Pancreas (tissue), 10 donors: ENCODE measurements at regions not wholly inside any gene's neighbourhood (a gene's known extent, or its start where the extent isn't known, plus 50 kb on each side); places are given as distances from the start of the nearest gene placed in this dataset.

Experiments
- ATAC-seq, 4 donors: fragments of 200-7000 bp; cut with Tn5 transposase; one replicate each; pipeline versions ENCODE4 v1.8.0 to v1.9.1; 2020; ENCODE audit warnings: mild to moderate bottlenecking in 4 of 4, moderate library complexity in 4 of 4
- DNase-seq, 6 donors: peaks; one replicate each; pipeline ENCODE4 v3.0.0-alpha.2; 2020
- FAIRE-seq: peaks from 2 replicates; lab custom pipeline; 2012; peaks lifted over from hg19 to GRCh38; lab: Jason Lieb, UNC
- H3K27ac ChIP-seq, 4 donors: fragments of 200-600 bp; sonication (generic); 1 replicate in 3 of 4; 2 replicates in 1 of 4; pipeline versions ENCODE4 v1.5.0 to v1.8.0; 2020
- H3K27me3 ChIP-seq, 4 donors: fragments of 200-600 bp; one replicate each; pipeline ENCODE4 v1.8.0; 2021
- H3K36me3 ChIP-seq, 3 donors: fragments of 200-600 bp; sonication (generic) in 1 of 3; one replicate each; pipeline versions ENCODE4 v1.5.0 to v1.8.0; 2020 to 2021
- H3K4me1 ChIP-seq, 3 donors: fragments of 200-600 bp; one replicate each; pipeline ENCODE4 v1.8.0; 2021
- H3K4me3 ChIP-seq, 4 donors: fragments of 200-600 bp; sonication (generic) in 2 of 4; one replicate each; pipeline versions ENCODE4 v1.5.0 to v1.8.0; 2020 to 2021
- H3K9me3 ChIP-seq, 4 donors: fragments of 200-600 bp; one replicate each; pipeline ENCODE4 v1.8.0; 2021
- CTCF ChIP-seq, 4 donors: fragments of 200-600 bp; sonication (generic) in 3 of 4; IDR thresholded peaks; one replicate each; pipeline versions ENCODE4 v1.5.0 to v1.8.0; 2021; ENCODE audit warnings: antibody characterized with exemption in 4 of 4
- WGBS, 2 donors: extraction: QIAGEN DNeasy Blood & Tissue Kit; methylation state at CpG; one replicate each; pipeline ENCODE4 v1.1.7; 2013; 5-methylcytosine and 5-hydroxymethylcytosine counted together
- intact Hi-C, 3 donors: fragments of 100-400 bp; cut with DNase I; formaldehyde crosslinking; loops; one replicate each; pipeline versions ENCODE4 v1.11.1 to v1.14.2; 2022
- donor health status: healthy with polysubstance abuse.
- donor health status: DM: no; HTN: no; CAD: no; lungs with moderate emphysema.
- donor health status: DM: no; HTN: no; CAD: no.
- donor health status: control.
- donor health status: control.
- donor health status: Bipolar disorder and iron deficiency.
- donor health status: DM: yes; HTN: yes; CAD: no.
- donor health status: DM: no; HTN: no; CAD: no.
- donor health status: DM: no; HTN: no; CAD: no.
- donor health status: DM: yes; HTN: yes; CAD: no.

GRCh38 chr5:67316695-67317094 lies 120.1 kb upstream of the CD180 start:
- Histone ChIP-seq H3K27ac (no peak overlapping the region), H3K9me3 (no peaks in the 10 kb centered on the region), H3K36me3 (no peaks in the 10 kb centered on the region), H3K27me3 (no peaks in the 10 kb centered on the region), H3K4me3 (no peak overlapping the region), H3K4me1 (no peaks in the 10 kb centered on the region)
- ATAC-seq (no peak), DNase-seq (no peak), FAIRE-seq (no peak)
- intact Hi-C loops, result no loop called here
- 98 to 100% methylated on average over 1 of the region's 1 CpG for WGBS, 2 donors
- no peak for TF ChIP-seq CTCF (IDR thresholded peaks at IDR 0.05)

DNA sequence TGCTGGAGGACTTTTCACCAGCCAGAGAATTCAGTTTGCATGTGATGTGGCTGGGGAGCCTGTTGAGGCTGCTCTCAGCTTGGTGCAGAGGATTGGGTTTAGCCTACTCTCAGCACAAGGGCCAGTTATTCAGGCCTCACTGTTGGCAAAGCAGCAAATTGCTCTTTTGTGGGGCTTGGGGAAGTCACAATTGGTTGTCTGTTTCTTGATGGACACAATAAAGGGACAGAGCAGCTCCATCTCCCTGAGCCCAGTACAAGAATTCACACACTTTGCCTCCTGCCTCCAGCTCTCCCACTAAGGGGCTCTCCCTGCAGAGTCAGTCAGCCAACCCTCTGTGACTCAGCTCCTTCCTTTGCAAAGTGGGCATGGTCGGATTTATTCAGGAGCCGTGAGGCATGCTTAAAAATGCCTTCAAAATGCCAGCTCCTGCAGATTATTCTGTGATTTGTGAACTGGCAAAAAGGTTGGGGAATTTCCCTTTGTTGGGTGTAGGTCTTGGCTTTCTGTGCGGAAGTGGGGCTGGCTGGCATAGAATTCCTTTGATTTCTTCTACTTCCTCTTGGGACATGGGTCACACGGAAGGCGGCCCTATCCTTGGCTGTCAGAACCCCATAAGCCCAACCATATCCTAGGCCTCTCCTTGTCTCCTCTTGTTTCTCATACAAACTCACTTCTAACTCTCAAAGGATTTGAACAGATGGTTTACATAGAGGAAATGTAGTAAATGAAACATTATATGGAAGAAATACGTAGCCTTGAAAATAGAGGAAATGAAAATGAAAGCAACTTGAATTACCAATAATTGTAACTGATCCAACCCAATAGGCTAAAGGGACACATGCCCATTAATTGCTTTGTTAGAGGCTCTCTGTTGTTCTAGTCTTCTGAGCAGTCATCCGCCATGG lies 118.7 kb upstream of the CD180 start:
- Histone ChIP-seq H3K27me3 (no peaks in the 10 kb centered on the region), H3K4me3 (no peak overlapping the region), H3K27ac (no peak overlapping the region), H3K4me1 (no peaks in the 10 kb centered on the region), H3K9me3 (no peaks in the 10 kb centered on the region), H3K36me3 (no peaks in the 10 kb centered on the region)
- TF ChIP-seq CTCF (IDR thresholded peaks at IDR 0.05), result no peak
- intact Hi-C loops, result no loop called here
- FAIRE-seq, result no peak
- no peak for DNase-seq
- WGBS, 2 donors, result 75 to 77% methylated on average over 7 of the region's 7 CpGs
- peak in 3 of 4 donors; percentile 44 to 54 (median 48) for ATAC-seq

DNA sequence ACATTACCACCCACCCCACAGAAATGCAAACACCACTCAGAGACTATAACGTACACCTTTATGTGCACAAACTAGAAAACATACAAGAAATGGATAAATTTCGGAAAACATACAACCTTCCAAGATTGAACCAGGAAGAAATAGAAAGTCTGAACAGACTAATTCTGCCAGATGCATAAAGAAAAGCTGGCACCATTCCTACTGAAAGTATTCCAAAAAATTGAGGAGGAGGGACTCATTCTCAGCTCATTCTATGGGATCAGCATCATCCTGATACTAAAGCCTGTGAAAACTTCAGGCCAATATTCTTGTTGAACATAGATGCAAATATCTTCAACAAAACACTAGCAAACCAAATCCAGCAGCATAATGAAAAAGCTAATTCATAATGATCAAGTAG lies 115.1 kb upstream of the CD180 start:
- Histone ChIP-seq H3K27me3 (no peaks in the 10 kb centered on the region), H3K9me3 (no peaks in the 10 kb centered on the region), H3K36me3 (no peaks in the 10 kb centered on the region), H3K4me1 (no peaks in the 10 kb centered on the region), H3K4me3 (no peak overlapping the region), H3K27ac (no peak overlapping the region)
- no peak for TF ChIP-seq CTCF (IDR thresholded peaks at IDR 0.05)
- intact Hi-C loops, result no loop called here
- FAIRE-seq (no peak), ATAC-seq (no peak), DNase-seq (no peak)
- 82 to 95% methylated on average over 2 of the region's 2 CpGs for WGBS, 2 donors

- Histone ChIP-seq H3K4me1 (no peaks in the 10 kb centered on the region), H3K27me3 (no peaks in the 10 kb centered on the region), H3K9me3 (no peaks in the 10 kb centered on the region), H3K36me3 (no peaks in the 10 kb centered on the region), H3K27ac (no peak overlapping the region), H3K4me3 (no peak overlapping the region)
- no peak for TF ChIP-seq CTCF (IDR thresholded peaks at IDR 0.05)
- DNase-seq, result no peak
- ATAC-seq, result no peak
- no peak for FAIRE-seq
- WGBS, 2 donors, result 62 to 72% methylated on average over 2 of the region's 2 CpGs
- intact Hi-C loops, result no loop called here
Measured at GRCh38 chr5:67311208-67311607, 114.6 kb upstream of the CD180 start.

- no peak overlapping the region for H3K27ac ChIP-seq
- no peak for ATAC-seq
- no peaks in the 10 kb centered on the region for H3K36me3 ChIP-seq
- 71 to 94% methylated on average over 2 of the region's 2 CpGs for WGBS, 2 donors
- H3K4me1 ChIP-seq, result no peaks in the 10 kb centered on the region
- H3K27me3 ChIP-seq, result no peaks in the 10 kb centered on the region
- no peaks in the 10 kb centered on the region for H3K9me3 ChIP-seq
- DNase-seq, result no peak
- no peak for TF ChIP-seq CTCF (IDR thresholded peaks at IDR 0.05)
- no peak for FAIRE-seq
- H3K4me3 ChIP-seq, result no peak overlapping the region
- intact Hi-C loops, result no loop called here
Measured at GRCh38 chr5:67310740-67311139, 114.1 kb upstream of the CD180 start.
